Lung (tissue), 11 donors: ENCODE measurements at regions not wholly inside any gene's neighbourhood (a gene's known extent, or its start where the extent isn't known, plus 50 kb on each side); places are given as distances from the start of the nearest gene placed in this dataset.

Source experiments
- ATAC-seq: fragments of 200-7000 bp; cut with Tn5 transposase; one replicate; pipeline ENCODE4 v1.9.1; 2020; ENCODE audit warnings: moderate number of reproducible peaks; ENCODE audit not compliant: insufficient read depth, low FRiP score
- DNase-seq, 3 donors: peaks; one replicate each; pipeline ENCODE4 v3.0.0-alpha.2; 2013 to 2017
- H3K27ac ChIP-seq, 2 donors: one replicate each; pipeline ENCODE4 v1.5.1; 2013; ENCODE audit warnings: mild to moderate bottlenecking in 2 of 2, moderate library complexity in 2 of 2, control low read depth in 1 of 2, inconsistent platforms in 1 of 2, low read depth in 1 of 2, low read length in 1 of 2
- H3K27me3 ChIP-seq, 3 donors: one replicate each; pipeline ENCODE4 v1.5.1; 2013; ENCODE audit warnings: low read length in 2 of 3; ENCODE audit not compliant: control insufficient read depth in 3 of 3, insufficient read depth in 3 of 3
- H3K36me3 ChIP-seq, 4 donors: one replicate each; pipeline ENCODE4 v1.5.1; 2013; ENCODE audit warnings: low read length in 4 of 4, mild to moderate bottlenecking in 1 of 4, moderate library complexity in 1 of 4; ENCODE audit not compliant: control insufficient read depth in 4 of 4, insufficient read depth in 4 of 4
- H3K4me1 ChIP-seq, 5 donors: one replicate each; pipeline ENCODE4 v1.5.1; 2013; ENCODE audit warnings: low read length in 5 of 5, mild to moderate bottlenecking in 2 of 5, moderate library complexity in 1 of 5; ENCODE audit not compliant: control insufficient read depth in 5 of 5, insufficient read depth in 5 of 5
- H3K4me3 ChIP-seq: one replicate; pipeline ENCODE4 v1.5.1; 2013; ENCODE audit warnings: mild to moderate bottlenecking, control low read depth, moderate library complexity
- H3K9ac ChIP-seq, 2 donors: one replicate each; pipeline ENCODE4 v1.5.1; 2013; ENCODE audit warnings: low read length in 2 of 2, control low read depth in 1 of 2; ENCODE audit not compliant: insufficient read depth in 1 of 2
- H3K9me3 ChIP-seq, 4 donors: one replicate each; pipeline ENCODE4 v1.5.1; 2013; ENCODE audit warnings: low read length in 3 of 4, mild to moderate bottlenecking in 1 of 4, moderate library complexity in 1 of 4; ENCODE audit not compliant: control insufficient read depth in 4 of 4, insufficient read depth in 3 of 4
- WGBS, 2 donors: extraction: QIAGEN DNeasy Blood & Tissue Kit; methylation state at CpG; one replicate each; pipeline ENCODE4 v1.1.7; 2013; 5-methylcytosine and 5-hydroxymethylcytosine counted together
- TF ChIP-seq, protein P1 (sequence below): IDR thresholded peaks from 2 replicates; pipeline ENCODE4 v1.5.1; 2012; ENCODE audit warnings: mild to moderate bottlenecking; ENCODE audit errors: control extremely low read depth, extremely low read depth
- donor health status: control.
- donor health status: control.
- donor health status: Bipolar disorder and iron deficiency.
- donor health status: healthy.
- donor health status: DM: yes; HTN: yes; CAD: no.

DNA sequence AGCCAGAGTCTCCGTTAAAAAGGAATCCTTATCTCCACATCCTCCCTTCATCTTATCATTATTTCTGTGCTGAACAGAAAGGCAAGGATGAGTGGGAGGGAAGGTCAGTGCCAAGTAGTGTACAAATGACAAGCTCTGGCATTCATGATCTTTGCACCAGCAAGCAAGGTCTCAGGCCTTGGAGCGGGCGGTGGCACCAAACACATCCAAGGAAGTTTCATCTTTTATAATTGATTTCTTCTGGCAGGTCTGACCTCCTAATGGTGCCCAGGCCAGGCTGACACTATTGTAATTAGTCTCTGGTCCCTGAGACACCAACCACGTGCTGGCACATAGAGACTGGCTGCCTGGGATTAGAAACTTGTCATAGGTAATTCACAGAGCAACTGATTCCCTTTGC is 336.6 kb downstream of the EN1 start:
- TF ChIP-seq, protein P1, sequence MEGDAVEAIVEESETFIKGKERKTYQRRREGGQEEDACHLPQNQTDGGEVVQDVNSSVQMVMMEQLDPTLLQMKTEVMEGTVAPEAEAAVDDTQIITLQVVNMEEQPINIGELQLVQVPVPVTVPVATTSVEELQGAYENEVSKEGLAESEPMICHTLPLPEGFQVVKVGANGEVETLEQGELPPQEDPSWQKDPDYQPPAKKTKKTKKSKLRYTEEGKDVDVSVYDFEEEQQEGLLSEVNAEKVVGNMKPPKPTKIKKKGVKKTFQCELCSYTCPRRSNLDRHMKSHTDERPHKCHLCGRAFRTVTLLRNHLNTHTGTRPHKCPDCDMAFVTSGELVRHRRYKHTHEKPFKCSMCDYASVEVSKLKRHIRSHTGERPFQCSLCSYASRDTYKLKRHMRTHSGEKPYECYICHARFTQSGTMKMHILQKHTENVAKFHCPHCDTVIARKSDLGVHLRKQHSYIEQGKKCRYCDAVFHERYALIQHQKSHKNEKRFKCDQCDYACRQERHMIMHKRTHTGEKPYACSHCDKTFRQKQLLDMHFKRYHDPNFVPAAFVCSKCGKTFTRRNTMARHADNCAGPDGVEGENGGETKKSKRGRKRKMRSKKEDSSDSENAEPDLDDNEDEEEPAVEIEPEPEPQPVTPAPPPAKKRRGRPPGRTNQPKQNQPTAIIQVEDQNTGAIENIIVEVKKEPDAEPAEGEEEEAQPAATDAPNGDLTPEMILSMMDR: no peak
- Histone ChIP-seq H3K4me1 (no peaks in the 10 kb centered on the region), H3K36me3 (no peaks in the 10 kb centered on the region), H3K9ac (no peak overlapping the region), H3K27ac (no peak overlapping the region), H3K4me3 (no peak overlapping the region), H3K27me3 (peaks cover 0 to 3% (median 0%) of the 10 kb centered on the region in 3 donors), H3K9me3 (peaks cover 0 to 4% (median under 1%) of the 10 kb centered on the region in 4 donors)
- ATAC-seq (no peak), DNase-seq (no peak)
- WGBS, 2 donors: 63 to 76% methylated on average over 4 of the region's 4 CpGs

DNA sequence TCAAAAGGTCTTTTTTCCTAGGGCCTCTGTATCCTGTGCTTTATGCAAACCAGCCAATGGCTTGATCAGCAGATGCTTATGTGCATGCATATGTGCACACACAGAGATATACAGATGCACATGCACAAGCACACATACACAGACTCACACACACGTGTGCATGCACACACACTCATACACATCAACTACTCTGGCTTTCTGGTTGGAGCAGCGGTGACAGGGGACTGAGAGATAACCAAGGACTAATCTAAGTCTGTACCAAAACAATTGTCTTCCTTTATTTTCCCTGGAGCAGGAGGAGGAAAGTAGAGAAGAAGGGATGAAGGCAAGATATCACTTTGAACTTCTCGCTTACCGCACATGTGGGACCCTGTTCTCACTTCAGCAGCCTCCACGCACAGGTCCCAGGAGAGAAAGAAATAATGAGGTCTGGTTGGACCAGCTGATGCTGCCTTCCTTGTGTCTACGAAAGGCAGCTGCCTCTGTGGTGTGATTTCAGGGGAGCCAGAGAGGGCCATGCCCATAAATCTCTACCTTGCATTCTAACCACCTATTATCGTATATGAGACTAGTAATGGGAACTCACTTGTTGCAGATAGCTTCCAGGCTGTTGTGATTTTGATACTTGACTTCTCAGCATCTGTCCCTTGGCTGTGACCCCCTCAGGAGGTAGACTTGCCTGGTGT is 338.0 kb downstream of the EN1 start:
- peaks cover 0 to 3% (median 0%) of the 10 kb centered on the region in 3 donors for H3K27me3 ChIP-seq
- H3K36me3 ChIP-seq: no peaks in the 10 kb centered on the region
- H3K9me3 ChIP-seq: peaks cover 0 to 2% (median 0%) of the 10 kb centered on the region in 4 donors
- 84 to 85% methylated on average over 7 of the region's 7 CpGs for WGBS, 2 donors
- H3K4me3 ChIP-seq: no peak overlapping the region
- DNase-seq: no peak
- TF ChIP-seq, protein P1: no peak
- H3K9ac ChIP-seq: no peak overlapping the region
- no peaks in the 10 kb centered on the region for H3K4me1 ChIP-seq
- ATAC-seq: no peak
- H3K27ac ChIP-seq: no peak overlapping the region

GRCh38 chr2:118508282-118508681 is 339.2 kb downstream of the EN1 start:
- DNase-seq (no peak), ATAC-seq (no peak)
- no peak overlapping the region for H3K9ac ChIP-seq
- H3K27ac ChIP-seq: no peak overlapping the region
- H3K9me3 ChIP-seq: peaks cover 0 to 2% (median 0%) of the 10 kb centered on the region in 4 donors
- H3K4me3 ChIP-seq: no peak overlapping the region
- TF ChIP-seq, protein P1: no peak
- H3K27me3 ChIP-seq: peaks cover 0 to 3% (median 0%) of the 10 kb centered on the region in 3 donors
- H3K4me1 ChIP-seq: no peaks in the 10 kb centered on the region
- H3K36me3 ChIP-seq: no peaks in the 10 kb centered on the region

- Histone ChIP-seq H3K9me3 (no peaks in the 10 kb centered on the region), H3K27ac (no peak overlapping the region), H3K27me3 (peaks cover 0 to 3% (median 0%) of the 10 kb centered on the region in 3 donors), H3K36me3 (no peaks in the 10 kb centered on the region), H3K9ac (no peak overlapping the region), H3K4me3 (no peak overlapping the region), H3K4me1 (no peaks in the 10 kb centered on the region)
- WGBS, 2 donors: 76 to 92% methylated on average over 2 of the region's 2 CpGs
- TF ChIP-seq, protein P1: no peak
- no peak for ATAC-seq
- DNase-seq: no peak
Observed at GRCh38 chr2:118505436-118505835, 342.0 kb downstream of the EN1 start.
